Progenitor cell of endocrine pancreas (in vitro differentiated cells): ENCODE measurements at regions not wholly inside any gene's neighbourhood (a gene's known extent, or its start where the extent isn't known, plus 50 kb on each side); places are given as distances from the start of the nearest gene placed in this dataset.

Experiments used
- DNase-seq: peaks from one replicate; pipeline ENCODE4 v3.0.0; 2021; ENCODE audit warnings: low spot score; ENCODE audit not compliant: unreplicated experiment
- H3K27ac Mint-ChIP-seq: 2 replicates; pipeline ENCODE4 v1.8.0; 2021; ENCODE audit warnings: mild to moderate bottlenecking, moderate library complexity, mixed read lengths
- H3K27me3 Mint-ChIP-seq: 2 replicates; pipeline ENCODE4 v1.8.0; 2021; ENCODE audit warnings: mixed read lengths
- H3K36me3 Mint-ChIP-seq: 2 replicates; pipeline ENCODE4 v1.8.0; 2022; ENCODE audit warnings: mixed read lengths; ENCODE audit not compliant: insufficient read depth
- H3K4me1 Mint-ChIP-seq: 2 replicates; pipeline ENCODE4 v1.8.0; 2021; ENCODE audit warnings: low read depth, mixed read lengths
- H3K4me3 Mint-ChIP-seq: 2 replicates; pipeline ENCODE4 v1.8.0; 2021; ENCODE audit warnings: low read depth, mild to moderate bottlenecking, moderate library complexity, mixed read lengths
- H3K9me3 Mint-ChIP-seq: 2 replicates; pipeline ENCODE4 v1.8.0; 2021; ENCODE audit warnings: low read depth, mixed read lengths
- CTCF ChIP-seq: fragments of 200-600 bp; sonication (generic); IDR thresholded peaks from one replicate; pipeline ENCODE4 v1.5.0; 2021; ENCODE audit warnings: antibody characterized with exemption, mild to moderate bottlenecking; ENCODE audit not compliant: unreplicated experiment

GRCh38 chr7:21066221-21066620 is 279.5 kb upstream of the SP8 start:
- H3K36me3 Mint-ChIP-seq, result no peaks in the 10 kb centered on the region
- DNase-seq, result no peak
- H3K27me3 Mint-ChIP-seq, result no peaks in the 10 kb centered on the region
- H3K27ac Mint-ChIP-seq, result no peak overlapping the region
- H3K4me3 Mint-ChIP-seq, result no peak overlapping the region
- H3K4me1 Mint-ChIP-seq, result peaks cover 5% of the 10 kb centered on the region
- H3K9me3 Mint-ChIP-seq, result peaks cover 7% of the 10 kb centered on the region
- TF ChIP-seq CTCF, result no peak

- DNase-seq, result no peak
- H3K27ac Mint-ChIP-seq, result no peak overlapping the region
- H3K4me1 Mint-ChIP-seq, result peaks cover 5% of the 10 kb centered on the region
- no peaks in the 10 kb centered on the region for H3K36me3 Mint-ChIP-seq
- no peak for TF ChIP-seq CTCF
- no peaks in the 10 kb centered on the region for H3K27me3 Mint-ChIP-seq
- peaks cover 7% of the 10 kb centered on the region for H3K9me3 Mint-ChIP-seq
- no peak overlapping the region for H3K4me3 Mint-ChIP-seq
Measured at GRCh38 chr7:21067216-21067615, 280.5 kb upstream of the SP8 start.

- no peak for TF ChIP-seq CTCF
- Mint-ChIP-seq H3K4me1 (peaks cover 7% of the 10 kb centered on the region), H3K27me3 (no peaks in the 10 kb centered on the region), H3K36me3 (no peaks in the 10 kb centered on the region), H3K9me3 (no peaks in the 10 kb centered on the region), H3K27ac (no peak overlapping the region), H3K4me3 (no peak overlapping the region)
- no peak for DNase-seq
Measured at GRCh38 chr7:21070571-21071090, 283.9 kb upstream of the SP8 start.

GRCh38 chr7:21071561-21072501 is 285.1 kb upstream of the SP8 start:
- no peak for TF ChIP-seq CTCF
- Mint-ChIP-seq H3K9me3 (no peaks in the 10 kb centered on the region), H3K36me3 (no peaks in the 10 kb centered on the region), H3K27me3 (no peaks in the 10 kb centered on the region), H3K4me3 (no peak overlapping the region), H3K27ac (no peak overlapping the region), H3K4me1 (peaks cover 14% of the 10 kb centered on the region)
- DNase-seq, result no peak

GRCh38 chr7:21076054-21076453 is 289.4 kb upstream of the SP8 start:
- Mint-ChIP-seq H3K4me3 (no peak overlapping the region), H3K4me1 (peaks cover 14% of the 10 kb centered on the region), H3K9me3 (no peaks in the 10 kb centered on the region), H3K27ac (no peak overlapping the region), H3K27me3 (no peaks in the 10 kb centered on the region), H3K36me3 (no peaks in the 10 kb centered on the region)
- DNase-seq, result no peak
- no peak for TF ChIP-seq CTCF
